ENCODE measurements at regions not wholly inside any gene's neighbourhood (a gene's known extent, or its start where the extent isn't known, plus 50 kb on each side); places are given as distances from the start of the nearest gene placed in this dataset.

GRCh38 chr13:34816245-34816884, 125.7 kb upstream of the NBEA start:
- ChIA-PET CTCF (interaction anchor here (0.6 kb wide), 1 partner anchor 205 kb away, joined by 3 read pairs; no protein-coding TSS in a partner anchor), POLR2A (interaction anchor here (0.5 to 1.0 kb wide), 2 partner anchors 10 to 328 kb away, joined by 3 read pairs; no protein-coding TSS in a partner anchor)
- Mint-ChIP-seq H3K27me3 (ENCODE audit: insufficient read depth, unreplicated experiment) (no peaks in the 10 kb centered on the region), H3K4me1 (ENCODE audit: insufficient read depth, unreplicated experiment) (no peaks in the 10 kb centered on the region), H3K9me3 (ENCODE audit: unreplicated experiment) (peaks cover 27% of the 10 kb centered on the region), H3K4me3 (ENCODE audit: unreplicated experiment) (no peak overlapping the region), H3K27ac (ENCODE audit: low read depth, unreplicated experiment) (no peak overlapping the region), H3K36me3 (ENCODE audit: insufficient read depth, unreplicated experiment) (no peaks in the 10 kb centered on the region)
- intact Hi-C loops (cut with micrococcal nuclease): no loop called here
- DNase-seq (ENCODE audit: unreplicated experiment): no peak
- no peak for TF ChIP-seq CTCF (IDR thresholded peaks at IDR 0.05; ENCODE audit: unreplicated experiment)
- BruUV-seq (replicated peaks): no TSS peak

DNA sequence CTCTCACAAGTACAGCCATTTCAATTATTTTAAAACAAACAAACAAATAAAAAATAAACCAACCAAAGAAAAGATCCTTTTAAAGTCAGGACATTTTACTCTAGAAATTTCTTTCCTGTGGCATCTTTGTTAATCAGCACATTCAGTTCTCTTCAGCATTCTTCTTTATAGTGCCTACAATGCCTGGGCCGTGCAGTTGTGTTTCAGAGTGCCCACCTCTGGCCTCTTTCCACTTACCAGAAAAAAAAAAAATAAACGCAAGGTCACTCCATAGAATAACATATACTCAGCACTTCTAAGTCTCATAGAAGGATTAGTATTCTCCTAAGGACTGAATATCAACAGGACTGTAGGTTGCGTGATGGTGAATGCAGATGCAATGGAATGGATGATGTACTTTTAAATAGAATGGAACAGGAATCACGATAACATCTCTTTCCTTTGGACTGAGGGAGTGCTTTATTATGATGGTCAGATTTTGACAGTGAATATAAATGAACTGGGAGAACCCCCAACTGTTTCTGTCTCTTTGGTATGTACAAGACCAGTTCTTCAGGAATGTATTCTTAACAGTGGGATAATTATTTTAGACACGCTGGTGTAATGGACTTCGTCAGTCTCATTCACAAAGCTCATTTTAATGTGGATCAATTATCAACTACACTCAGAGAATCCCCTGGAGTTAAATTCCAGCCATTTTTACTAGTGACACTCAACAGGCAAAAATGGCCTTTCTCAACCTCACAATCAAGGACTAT, 125.0 kb upstream of the NBEA start:
- no peaks in the 10 kb centered on the region for H3K36me3 Mint-ChIP-seq (ENCODE audit: insufficient read depth, unreplicated experiment)
- no peaks in the 10 kb centered on the region for H3K4me1 Mint-ChIP-seq (ENCODE audit: insufficient read depth, unreplicated experiment)
- no peak overlapping the region for H3K27ac Mint-ChIP-seq (ENCODE audit: low read depth, unreplicated experiment)
- CTCF ChIA-PET: no interaction called here
- no TSS peak for BruUV-seq (replicated peaks)
- no peak overlapping the region for H3K4me3 Mint-ChIP-seq (ENCODE audit: unreplicated experiment)
- intact Hi-C loops (cut with micrococcal nuclease): no loop called here
- POLR2A ChIA-PET: interaction anchor here (0.5 to 1.0 kb wide), 3 partner anchors 10 to 328 kb away, joined by 3 read pairs; no protein-coding TSS in a partner anchor
- no peaks in the 10 kb centered on the region for H3K27me3 Mint-ChIP-seq (ENCODE audit: insufficient read depth, unreplicated experiment)
- peaks cover 23% of the 10 kb centered on the region for H3K9me3 Mint-ChIP-seq (ENCODE audit: unreplicated experiment)
- TF ChIP-seq CTCF (IDR thresholded peaks at IDR 0.05; ENCODE audit: unreplicated experiment): no peak
- no peak for DNase-seq (ENCODE audit: unreplicated experiment)

DNA sequence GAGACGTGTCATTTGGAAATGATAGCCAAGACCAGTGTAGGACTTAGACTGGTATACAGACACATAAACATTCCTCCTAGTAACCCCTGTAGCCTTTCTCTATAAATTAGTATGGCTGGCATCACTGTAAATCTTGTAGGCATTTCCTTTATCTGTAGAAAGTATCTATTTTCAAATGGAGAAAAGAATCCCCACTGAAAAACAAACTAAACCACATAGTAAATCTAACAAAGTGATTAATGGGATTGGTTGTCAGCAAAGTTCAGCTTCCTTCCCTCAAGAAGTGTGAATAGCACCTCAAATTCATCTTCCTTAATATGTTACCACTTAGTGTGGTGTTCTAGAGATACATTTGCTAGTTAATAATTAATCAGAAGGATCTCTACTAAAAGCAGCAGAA, 119.4 kb upstream of the NBEA start:
- Mint-ChIP-seq H3K27me3 (ENCODE audit: insufficient read depth, unreplicated experiment) (no peaks in the 10 kb centered on the region), H3K4me3 (ENCODE audit: unreplicated experiment) (no peak overlapping the region), H3K36me3 (ENCODE audit: insufficient read depth, unreplicated experiment) (no peaks in the 10 kb centered on the region), H3K9me3 (ENCODE audit: unreplicated experiment) (peaks cover 15% of the 10 kb centered on the region), H3K4me1 (ENCODE audit: insufficient read depth, unreplicated experiment) (no peaks in the 10 kb centered on the region), H3K27ac (ENCODE audit: low read depth, unreplicated experiment) (no peak overlapping the region)
- ChIA-PET CTCF (no interaction called here), POLR2A (no interaction called here)
- BruUV-seq (replicated peaks): no TSS peak
- intact Hi-C loops (cut with micrococcal nuclease): no loop called here
- TF ChIP-seq CTCF (IDR thresholded peaks at IDR 0.05; ENCODE audit: unreplicated experiment): no peak
- DNase-seq (ENCODE audit: unreplicated experiment): no peak

DNA sequence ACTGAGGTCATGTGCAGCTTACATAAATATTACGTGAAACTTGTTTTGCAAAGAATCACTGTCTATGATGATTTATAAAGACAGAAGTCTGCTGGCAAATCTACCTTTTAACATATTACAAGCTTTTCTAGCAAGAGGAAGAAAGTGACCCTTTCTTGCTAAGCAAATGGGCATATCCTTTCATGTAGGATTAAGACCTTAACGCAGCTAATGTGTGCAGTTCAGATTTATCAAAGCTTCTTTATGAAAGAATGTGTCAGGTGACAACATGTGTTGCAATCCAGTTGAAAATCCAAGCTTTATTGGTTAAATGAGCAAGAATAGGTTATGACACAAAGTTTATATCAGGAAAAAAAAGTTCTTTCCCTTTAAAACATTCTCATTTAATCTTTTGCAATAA, 115.6 kb upstream of the NBEA start:
- CTCF ChIA-PET: interaction anchor here (0.6 to 1.0 kb wide), 3 partner anchors 21 to 998 kb away, joined by 3 to 6 read pairs (median 5); no protein-coding TSS in a partner anchor
- BruUV-seq (replicated peaks): no TSS peak
- Mint-ChIP-seq H3K9me3 (ENCODE audit: unreplicated experiment) (peaks cover 6% of the 10 kb centered on the region), H3K27me3 (ENCODE audit: insufficient read depth, unreplicated experiment) (no peaks in the 10 kb centered on the region), H3K27ac (ENCODE audit: low read depth, unreplicated experiment) (no peak overlapping the region), H3K4me3 (ENCODE audit: unreplicated experiment) (no peak overlapping the region), H3K36me3 (ENCODE audit: insufficient read depth, unreplicated experiment) (no peaks in the 10 kb centered on the region), H3K4me1 (ENCODE audit: insufficient read depth, unreplicated experiment) (no peaks in the 10 kb centered on the region)
- POLR2A ChIA-PET: interaction anchor here (0.7 kb wide), 1 partner anchor 10 kb away, joined by 3 read pairs; no protein-coding TSS in a partner anchor
- no peak for TF ChIP-seq CTCF (IDR thresholded peaks at IDR 0.05; ENCODE audit: unreplicated experiment)
- DNase-seq (ENCODE audit: unreplicated experiment): peak; percentile 12
- intact Hi-C loops (cut with micrococcal nuclease): no loop called here

All from MCF 10A (cell line).